HL-60 (cell line): ENCODE measurements at regions not wholly inside any gene's neighbourhood (a gene's known extent, or its start where the extent isn't known, plus 50 kb on each side); places are given as distances from the start of the nearest gene placed in this dataset.

ENCODE experiments used
- SPI1 ChIP-seq: IDR thresholded peaks from 2 replicates; pipeline ENCODE4 v1.6.1; 2012; ENCODE audit warnings: low read depth, mild to moderate bottlenecking, borderline replicate concordance
- TF ChIP-seq, protein P1 (sequence below): IDR thresholded peaks from one replicate; pipeline ENCODE4 v1.5.1; 2011; ENCODE audit warnings: low read length, control low read depth, inconsistent platforms; ENCODE audit not compliant: insufficient read depth

DNA sequence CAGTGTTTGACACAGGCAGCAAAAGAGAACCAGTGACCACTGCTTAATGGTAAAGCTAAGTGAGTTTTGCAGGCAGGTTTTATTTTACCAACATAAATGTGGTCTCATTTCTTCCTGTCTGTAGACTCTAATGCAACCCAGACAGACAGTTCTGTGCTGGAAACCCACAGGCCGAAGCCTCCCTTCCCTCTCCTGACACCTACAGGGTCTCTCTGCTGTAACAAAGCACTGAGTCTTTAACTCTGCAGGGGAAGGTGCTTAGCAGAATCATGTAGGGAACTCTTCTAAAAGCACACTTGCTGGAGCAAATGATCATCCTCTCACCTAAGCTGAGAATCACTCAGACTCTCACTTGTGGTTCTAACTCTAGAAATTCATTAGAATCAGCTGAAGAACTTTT lies 200.3 kb downstream of the KBTBD8 start:
- TF ChIP-seq, protein P1, sequence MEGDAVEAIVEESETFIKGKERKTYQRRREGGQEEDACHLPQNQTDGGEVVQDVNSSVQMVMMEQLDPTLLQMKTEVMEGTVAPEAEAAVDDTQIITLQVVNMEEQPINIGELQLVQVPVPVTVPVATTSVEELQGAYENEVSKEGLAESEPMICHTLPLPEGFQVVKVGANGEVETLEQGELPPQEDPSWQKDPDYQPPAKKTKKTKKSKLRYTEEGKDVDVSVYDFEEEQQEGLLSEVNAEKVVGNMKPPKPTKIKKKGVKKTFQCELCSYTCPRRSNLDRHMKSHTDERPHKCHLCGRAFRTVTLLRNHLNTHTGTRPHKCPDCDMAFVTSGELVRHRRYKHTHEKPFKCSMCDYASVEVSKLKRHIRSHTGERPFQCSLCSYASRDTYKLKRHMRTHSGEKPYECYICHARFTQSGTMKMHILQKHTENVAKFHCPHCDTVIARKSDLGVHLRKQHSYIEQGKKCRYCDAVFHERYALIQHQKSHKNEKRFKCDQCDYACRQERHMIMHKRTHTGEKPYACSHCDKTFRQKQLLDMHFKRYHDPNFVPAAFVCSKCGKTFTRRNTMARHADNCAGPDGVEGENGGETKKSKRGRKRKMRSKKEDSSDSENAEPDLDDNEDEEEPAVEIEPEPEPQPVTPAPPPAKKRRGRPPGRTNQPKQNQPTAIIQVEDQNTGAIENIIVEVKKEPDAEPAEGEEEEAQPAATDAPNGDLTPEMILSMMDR = no peak
- TF ChIP-seq SPI1 = no peak
